ENCODE measurements at regions not wholly inside any gene's neighbourhood (a gene's known extent, or its start where the extent isn't known, plus 50 kb on each side); places are given as distances from the start of the nearest gene placed in this dataset.
"Not testable (repeated sequence)": the region's sequence is repeated elsewhere in the genome, so short reads cannot be mapped to it uniquely, and the experiment has no call there.

DNA sequence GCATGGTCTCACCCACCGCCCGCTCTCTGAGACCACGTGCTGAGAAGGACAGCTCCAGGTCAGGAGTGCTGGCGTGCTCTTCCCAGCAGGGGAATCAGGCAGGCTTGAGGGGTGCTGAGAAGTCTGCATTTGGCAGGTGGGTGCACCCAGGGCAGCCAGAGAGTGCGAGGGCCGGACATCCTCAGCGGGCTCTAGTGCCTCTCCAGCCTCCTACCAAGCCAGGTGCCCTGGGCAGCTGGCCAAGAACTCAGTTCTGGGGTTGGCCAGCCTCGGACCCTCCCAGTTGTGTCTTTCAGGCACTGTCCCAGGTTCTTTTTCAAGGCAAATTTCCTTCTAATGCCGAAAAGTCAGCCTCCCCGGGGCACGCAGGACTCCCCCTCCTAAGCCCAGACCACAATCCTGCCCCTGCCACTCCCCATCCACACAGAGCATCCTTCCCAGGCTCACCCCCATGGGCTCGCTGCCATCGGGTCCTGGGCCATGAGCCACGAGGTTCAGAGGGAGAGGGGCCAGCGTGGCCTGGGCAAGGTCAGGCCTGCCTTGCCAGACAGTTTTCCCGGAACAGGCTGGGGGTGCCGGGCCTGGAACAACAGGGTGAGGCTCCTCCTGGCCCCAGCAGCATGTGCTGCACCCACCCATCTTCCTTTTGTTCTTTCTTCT lies 52.2 kb upstream of the GPC1 start:
- no peak for FAIRE-seq

GRCh38 chr2:240383871-240384700 lies 51.4 kb upstream of the GPC1 start:
- FAIRE-seq: no peak

DNA sequence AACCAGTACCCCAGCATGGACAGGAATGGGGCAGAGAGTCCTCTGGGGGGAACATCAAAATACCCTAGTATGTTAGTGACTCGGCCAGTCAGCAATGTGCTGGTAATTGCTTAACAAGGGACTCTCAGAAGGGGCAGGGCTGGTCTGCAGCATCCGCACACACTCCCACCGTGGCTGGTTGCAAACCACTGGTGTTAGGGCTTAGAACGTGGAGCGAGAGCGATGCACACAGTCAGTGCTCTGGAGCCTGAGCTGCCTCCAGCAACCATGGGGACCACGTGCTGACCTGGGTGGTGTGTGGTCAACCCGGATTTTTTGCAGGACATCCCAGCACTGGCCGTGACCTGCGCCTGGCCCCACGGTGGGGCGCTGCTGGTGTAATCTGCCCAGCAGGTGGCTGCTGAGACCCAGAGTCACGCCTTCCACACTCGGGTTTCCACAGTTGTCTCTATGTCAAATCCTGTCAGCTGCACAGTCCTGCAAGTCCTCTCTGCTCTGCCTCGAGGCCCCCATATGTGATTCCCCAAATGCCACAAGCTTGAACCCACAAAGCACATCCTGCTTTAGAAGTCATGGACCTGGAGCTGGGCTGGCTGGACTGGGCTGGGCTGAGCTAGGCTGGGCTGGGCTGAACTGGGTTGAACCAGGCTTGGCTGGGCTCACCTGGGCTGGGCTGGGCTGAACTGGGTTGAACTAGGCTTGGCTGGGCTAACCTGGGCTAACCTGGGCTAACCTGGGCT lies 50.6 kb upstream of the GPC1 start:
- FAIRE-seq: no peak

- not testable (repeated sequence) for FAIRE-seq
These were observed 49.9 kb upstream of the GPC1 start for GRCh38 chr2:240385451-240386161.
